ENCODE measurements at regions not wholly inside any gene's neighbourhood (a gene's known extent, or its start where the extent isn't known, plus 50 kb on each side); places are given as distances from the start of the nearest gene placed in this dataset.
A peak's percentile ranks its signal among the peaks of the same experiment; 100 is the strongest.

DNA sequence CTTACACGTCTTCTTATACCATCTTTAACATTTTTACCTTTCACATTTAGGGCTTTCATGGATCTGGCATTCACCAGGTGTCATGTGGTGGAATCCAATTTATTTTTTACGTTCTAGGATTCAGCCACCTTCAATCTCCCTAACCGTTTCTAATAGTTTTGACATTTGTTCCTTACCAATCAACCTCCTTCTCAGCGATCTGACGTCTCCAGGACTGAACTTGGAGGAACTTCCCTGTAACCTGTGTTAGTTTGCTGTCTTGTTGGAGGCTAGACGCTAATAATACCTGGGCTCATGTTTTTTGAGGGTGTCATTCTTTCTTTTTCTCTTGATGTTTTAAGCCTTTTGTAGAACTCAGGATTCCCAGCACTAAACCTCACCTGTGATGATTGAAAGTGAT lies 351.6 kb downstream of the THBS2 start:
- H2AK5ac ChIP-seq (ENCODE audit: low read length, severe bottlenecking), result no peak overlapping the region
- H3K4me2 ChIP-seq (ENCODE audit: low read length, poor library complexity, severe bottlenecking), result no peak overlapping the region
- H3K4me1 ChIP-seq (ENCODE audit: control insufficient read depth, insufficient read depth, low read depth, low read length), result no peaks in the 10 kb centered on the region
- no peak overlapping the region for H2AFZ ChIP-seq (ENCODE audit: low read depth, low read length)
- H3K4ac ChIP-seq (ENCODE audit: low read depth in 1 of 2, low read length in 2 of 2), result no peak overlapping the region
- no peak overlapping the region for H4K91ac ChIP-seq (ENCODE audit: low read length)
- H4K8ac ChIP-seq (ENCODE audit: low read length), result no peak overlapping the region
- 77% methylated on average over 5 of the region's 6 CpGs for WGBS
- H2BK120ac ChIP-seq (ENCODE audit: low read depth, low read length), result no peak overlapping the region
- no peaks in the 10 kb centered on the region for H3K9me3 ChIP-seq (ENCODE audit: control insufficient read depth, low read length)
- no peak overlapping the region for H3K27ac ChIP-seq (ENCODE audit: low read length, poor library complexity, severe bottlenecking)
- no peak overlapping the region for H3K14ac ChIP-seq (ENCODE audit: low read length in 2 of 2)
- no peak overlapping the region for H2BK15ac ChIP-seq (ENCODE audit: low read depth, poor library complexity, severe bottlenecking)
- H3K4me3 ChIP-seq (ENCODE audit: insufficient read depth in 1 of 2, low read depth in 1 of 2, low read length in 2 of 2), result no peak overlapping the region
- DNase-seq, result no peak
- no peak overlapping the region for H3K9ac ChIP-seq (ENCODE audit: low read length)
- no peak overlapping the region for H2BK12ac ChIP-seq (ENCODE audit: low read length in 2 of 2)
- no peaks in the 10 kb centered on the region for H3K79me1 ChIP-seq (replicated peaks; ENCODE audit: low read length, poor library complexity, severe bottlenecking)
- no peak overlapping the region for H3K18ac ChIP-seq (ENCODE audit: low read depth in 1 of 2, low read length in 2 of 2)
- H3K36me3 ChIP-seq (ENCODE audit: control insufficient read depth in 1 of 2, insufficient read depth in 2 of 2, low read depth in 1 of 2, low read length in 2 of 2), result no peaks in the 10 kb centered on the region
- peaks cover 6 to 20% of the 10 kb centered on the region in 2 experiments for H3K27me3 ChIP-seq (ENCODE audit: control insufficient read depth in 1 of 2, insufficient read depth in 1 of 2, low read length in 2 of 2)
- H2BK5ac ChIP-seq (ENCODE audit: low read depth, low read length, poor library complexity, severe bottlenecking), result no peak overlapping the region
- H3K23ac ChIP-seq (ENCODE audit: low read length in 2 of 2), result no peak overlapping the region

DNA sequence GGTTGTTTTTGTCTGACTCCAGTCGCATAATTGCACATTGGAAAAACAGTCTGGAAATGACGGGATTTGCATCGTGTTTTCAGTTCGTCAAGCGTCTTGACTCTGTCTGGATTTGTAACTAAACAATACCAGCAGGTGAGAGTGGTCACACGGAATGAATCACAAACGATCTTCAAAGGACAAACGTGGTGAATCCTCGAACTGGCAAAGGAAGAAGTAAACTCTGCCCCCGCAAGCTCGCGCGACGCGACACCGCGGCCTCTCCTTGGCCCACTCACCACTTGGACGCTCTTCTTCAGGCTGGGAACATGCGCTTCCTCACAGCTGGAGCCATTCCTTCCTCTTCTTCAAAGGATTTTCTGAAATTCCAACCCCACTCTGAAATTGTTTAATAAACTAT lies 352.6 kb downstream of the THBS2 start:
- Histone ChIP-seq H3K36me3 (ENCODE audit: control insufficient read depth in 1 of 2, insufficient read depth in 2 of 2, low read depth in 1 of 2, low read length in 2 of 2) (no peaks in the 10 kb centered on the region), H3K27me3 (ENCODE audit: control insufficient read depth in 1 of 2, insufficient read depth in 1 of 2, low read length in 2 of 2) (peaks cover 6 to 20% of the 10 kb centered on the region in 2 experiments), H4K91ac (ENCODE audit: low read length) (no peak overlapping the region), H2AK5ac (ENCODE audit: low read length, severe bottlenecking) (no peak overlapping the region), H3K4ac (ENCODE audit: low read depth in 1 of 2, low read length in 2 of 2) (no peak overlapping the region), H3K4me2 (ENCODE audit: low read length, poor library complexity, severe bottlenecking) (no peak overlapping the region), H3K4me1 (ENCODE audit: control insufficient read depth, insufficient read depth, low read depth, low read length) (no peaks in the 10 kb centered on the region), H2AFZ (ENCODE audit: low read depth, low read length) (no peak overlapping the region), H3K4me3 (ENCODE audit: insufficient read depth in 1 of 2, low read depth in 1 of 2, low read length in 2 of 2) (no peak overlapping the region), H2BK120ac (ENCODE audit: low read depth, low read length) (no peak overlapping the region), H3K23ac (ENCODE audit: low read length in 2 of 2) (no peak overlapping the region), H3K14ac (ENCODE audit: low read length in 2 of 2) (no peak overlapping the region), H4K8ac (ENCODE audit: low read length) (no peak overlapping the region), H3K18ac (ENCODE audit: low read depth in 1 of 2, low read length in 2 of 2) (no peak overlapping the region), H3K9ac (ENCODE audit: low read length) (no peak overlapping the region), H2BK12ac (ENCODE audit: low read length in 2 of 2) (no peak overlapping the region), H3K27ac (ENCODE audit: low read length, poor library complexity, severe bottlenecking) (no peak overlapping the region), H3K79me1 (replicated peaks; ENCODE audit: low read length, poor library complexity, severe bottlenecking) (no peaks in the 10 kb centered on the region), H2BK15ac (ENCODE audit: low read depth, poor library complexity, severe bottlenecking) (no peak overlapping the region), H2BK5ac (ENCODE audit: low read depth, low read length, poor library complexity, severe bottlenecking) (no peak overlapping the region), H3K9me3 (ENCODE audit: control insufficient read depth, low read length) (no peaks in the 10 kb centered on the region)
- DNase-seq, result no peak
- WGBS, result 93% methylated on average over 19 of the region's 19 CpGs

DNA sequence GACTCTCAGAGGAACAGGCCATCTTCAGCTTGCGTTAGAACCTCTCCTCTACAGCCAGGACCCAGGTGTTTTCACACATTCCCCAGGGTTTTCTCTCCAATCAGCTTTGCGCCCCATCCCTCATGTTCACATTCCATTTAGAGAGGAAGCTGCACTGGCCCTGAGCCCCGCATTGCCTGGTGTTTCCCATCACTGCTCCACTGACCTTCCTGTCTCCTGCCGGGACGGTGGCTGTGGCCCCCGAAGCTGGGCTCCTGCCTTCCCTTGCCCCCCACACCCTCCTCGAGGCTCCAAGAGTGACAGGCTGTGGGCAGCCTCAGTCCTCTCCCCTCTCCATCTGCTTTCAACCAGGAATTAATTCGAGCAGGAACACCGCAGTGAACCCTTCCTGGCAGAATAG lies 357.3 kb downstream of the THBS2 start:
- 87% methylated on average over 9 of the region's 9 CpGs for WGBS
- Histone ChIP-seq H4K91ac (ENCODE audit: low read length) (no peak overlapping the region), H2AK5ac (ENCODE audit: low read length, severe bottlenecking) (no peak overlapping the region), H3K18ac (ENCODE audit: low read depth in 1 of 2, low read length in 2 of 2) (no peak overlapping the region), H2BK12ac (ENCODE audit: low read length in 2 of 2) (no peak overlapping the region), H3K27me3 (ENCODE audit: control insufficient read depth in 1 of 2, insufficient read depth in 1 of 2, low read length in 2 of 2) (peaks cover 18 to 35% of the 10 kb centered on the region in 2 experiments), H2BK5ac (ENCODE audit: low read depth, low read length, poor library complexity, severe bottlenecking) (no peak overlapping the region), H3K27ac (ENCODE audit: low read length, poor library complexity, severe bottlenecking) (no peak overlapping the region), H3K9ac (ENCODE audit: low read length) (no peak overlapping the region), H3K9me3 (ENCODE audit: control insufficient read depth, low read length) (no peaks in the 10 kb centered on the region), H3K4me1 (ENCODE audit: control insufficient read depth, insufficient read depth, low read depth, low read length) (peaks cover 2% of the 10 kb centered on the region), H3K4me2 (ENCODE audit: low read length, poor library complexity, severe bottlenecking) (no peak overlapping the region), H4K8ac (ENCODE audit: low read length) (no peak overlapping the region), H2BK15ac (ENCODE audit: low read depth, poor library complexity, severe bottlenecking) (no peak overlapping the region), H3K79me1 (replicated peaks; ENCODE audit: low read length, poor library complexity, severe bottlenecking) (no peaks in the 10 kb centered on the region), H3K36me3 (ENCODE audit: control insufficient read depth in 1 of 2, insufficient read depth in 2 of 2, low read depth in 1 of 2, low read length in 2 of 2) (no peaks in the 10 kb centered on the region), H3K23ac (ENCODE audit: low read length in 2 of 2) (no peak overlapping the region), H3K14ac (ENCODE audit: low read length in 2 of 2) (no peak overlapping the region), H2BK120ac (ENCODE audit: low read depth, low read length) (no peak overlapping the region), H2AFZ (ENCODE audit: low read depth, low read length) (no peak overlapping the region), H3K4ac (ENCODE audit: low read depth in 1 of 2, low read length in 2 of 2) (no peak overlapping the region), H3K4me3 (ENCODE audit: insufficient read depth in 1 of 2, low read depth in 1 of 2, low read length in 2 of 2) (no peak overlapping the region)
- no peak for DNase-seq

DNA sequence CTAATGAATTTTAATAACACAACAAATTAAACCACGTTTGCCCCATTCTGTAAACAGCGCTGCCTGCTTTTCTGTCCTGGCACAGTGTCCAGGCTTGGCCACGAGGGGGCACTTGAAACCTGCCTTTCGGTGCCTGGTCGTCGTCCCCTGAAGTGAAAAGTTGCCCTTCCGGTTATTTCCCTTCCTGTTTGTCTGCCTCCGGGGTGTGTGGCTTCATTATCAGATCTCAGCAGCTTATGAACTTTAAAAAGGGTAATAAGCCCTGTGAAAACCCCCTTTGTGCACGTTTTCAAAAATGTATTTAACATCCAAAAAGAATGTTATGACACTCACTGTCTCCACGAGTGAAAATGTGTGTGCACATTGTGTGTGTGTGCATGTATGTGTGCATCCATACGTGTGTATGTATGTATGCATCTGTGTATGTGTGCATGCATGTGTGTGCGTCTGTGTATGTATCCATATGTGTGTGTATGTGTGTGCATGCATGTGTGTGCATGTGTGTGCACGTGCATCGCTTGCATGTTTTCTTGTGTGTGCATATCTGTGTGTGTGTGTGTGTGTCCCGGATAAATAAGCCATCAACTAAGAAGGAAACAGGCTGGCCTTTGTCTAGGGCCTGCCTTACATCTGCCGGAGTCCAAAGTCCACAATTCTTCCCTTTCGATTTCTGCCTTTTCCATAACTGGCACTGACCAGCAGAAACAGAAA lies 358.4 kb downstream of the THBS2 start:
- no peak overlapping the region for H2AK5ac ChIP-seq (ENCODE audit: low read length, severe bottlenecking)
- H2BK5ac ChIP-seq (ENCODE audit: low read depth, low read length, poor library complexity, severe bottlenecking), result no peak overlapping the region
- peaks cover 15 to 32% of the 10 kb centered on the region in 2 experiments for H3K27me3 ChIP-seq (ENCODE audit: control insufficient read depth in 1 of 2, insufficient read depth in 1 of 2, low read length in 2 of 2)
- no peaks in the 10 kb centered on the region for H3K79me1 ChIP-seq (replicated peaks; ENCODE audit: low read length, poor library complexity, severe bottlenecking)
- 42% methylated on average over 17 of the region's 17 CpGs for WGBS
- no peak overlapping the region for H2BK12ac ChIP-seq (ENCODE audit: low read length in 2 of 2)
- H3K36me3 ChIP-seq (ENCODE audit: control insufficient read depth in 1 of 2, insufficient read depth in 2 of 2, low read depth in 1 of 2, low read length in 2 of 2), result no peaks in the 10 kb centered on the region
- H3K4me1 ChIP-seq (ENCODE audit: control insufficient read depth, insufficient read depth, low read depth, low read length), result peaks cover 2% of the 10 kb centered on the region
- H3K4me2 ChIP-seq (ENCODE audit: low read length, poor library complexity, severe bottlenecking), result peak overlapping the region; percentile 36
- no peak overlapping the region for H4K91ac ChIP-seq (ENCODE audit: low read length)
- H3K9ac ChIP-seq (ENCODE audit: low read length), result peak overlapping the region; percentile 71
- no peak overlapping the region for H3K27ac ChIP-seq (ENCODE audit: low read length, poor library complexity, severe bottlenecking)
- H2BK120ac ChIP-seq (ENCODE audit: low read depth, low read length), result no peak overlapping the region
- peak overlapping the region; percentile 72 for H4K8ac ChIP-seq (ENCODE audit: low read length)
- H3K4me3 ChIP-seq (ENCODE audit: insufficient read depth in 1 of 2, low read depth in 1 of 2, low read length in 2 of 2), result peak overlapping the region in 1 of 2 experiments; percentile 70
- no peak overlapping the region for H3K18ac ChIP-seq (ENCODE audit: low read depth in 1 of 2, low read length in 2 of 2)
- no peak overlapping the region for H2AFZ ChIP-seq (ENCODE audit: low read depth, low read length)
- H3K14ac ChIP-seq (ENCODE audit: low read length in 2 of 2), result peak overlapping the region in 1 of 2 experiments; percentile 19
- no peak overlapping the region for H2BK15ac ChIP-seq (ENCODE audit: low read depth, poor library complexity, severe bottlenecking)
- no peak overlapping the region for H3K4ac ChIP-seq (ENCODE audit: low read depth in 1 of 2, low read length in 2 of 2)
- DNase-seq, result peak; percentile 52
- H3K9me3 ChIP-seq (ENCODE audit: control insufficient read depth, low read length), result no peaks in the 10 kb centered on the region
- no peak overlapping the region for H3K23ac ChIP-seq (ENCODE audit: low read length in 2 of 2)
